GM12878 (cell line): ENCODE measurements at regions not wholly inside any gene's neighbourhood (a gene's known extent, or its start where the extent isn't known, plus 50 kb on each side); places are given as distances from the start of the nearest gene placed in this dataset.

Experiments
- ATAC-seq: fragments of 200-7000 bp; cut with Tn5 transposase; 3 replicates; pipeline ENCODE4 v1.9.1; 2020; ENCODE audit warnings: mild to moderate bottlenecking, moderate library complexity
- BruUV-seq: library from RNA; stranded (reverse); fragments of 400-500 nt; replicated peaks from 2 replicates; lab custom pipeline; 2021; lab: Mats Ljungman, UMichigan
- CTCF ChIA-PET: fragments of 300-600 bp; sonication (Branson Sonifier 250); formaldehyde crosslinking; extraction: SDS; loops from one replicate; lab custom pipeline; 2021; ENCODE audit warnings: inconsistent platforms; lab: Yijun Ruan, JAX
- POLR2A ChIA-PET: fragments of 350-600 bp; formaldehyde crosslinking; extraction: SDS; loops from one replicate; lab custom pipeline; 2021; ENCODE audit warnings: inconsistent platforms; lab: Charles Lee
- RAD21 ChIA-PET: fragments of 300-600 bp; sonication (Branson Sonifier 250); formaldehyde crosslinking; loops from one replicate; lab custom pipeline; 2023; ENCODE audit warnings: antibody characterized with exemption; ENCODE audit not compliant: unreplicated experiment; lab: Charles Lee
- SMC1A ChIA-PET: fragments of 300-600 bp; sonication (Branson Sonifier 250); formaldehyde crosslinking; loops from one replicate; lab custom pipeline; 2023; ENCODE audit not compliant: unreplicated experiment, uncharacterized antibody; lab: Charles Lee
- DNase-seq: peaks from one replicate; pipeline ENCODE4 v3.0.0-alpha.2; 2011; ENCODE audit warnings: low read depth, low spot score
- FAIRE-seq: peaks from 3 replicates; lab custom pipeline; 2011; peaks lifted over from hg19 to GRCh38; lab: Jason Lieb, UNC
- H2AFZ ChIP-seq: 2 replicates; pipeline ENCODE4 v1.6.0; 2011; ENCODE audit warnings: low read depth, low read length, control low read depth; ENCODE audit not compliant: control insufficient read depth
- H3K27ac ChIP-seq: 2 replicates; pipeline ENCODE4 v1.5.1; 2011; ENCODE audit warnings: control low read depth; ENCODE audit not compliant: control insufficient read depth, insufficient read depth
- H3K27me3 ChIP-seq, 2 experiments: replicated peaks in 1 of 2; 2 replicates each; pipeline versions ENCODE4 v1.6.0 to v1.6.1; 2011; ENCODE audit warnings: low read length in 1 of 2; ENCODE audit not compliant: control insufficient read depth in 2 of 2, insufficient read depth in 2 of 2
- H3K36me3 ChIP-seq, 2 experiments: 2 replicates each; pipeline ENCODE4 v1.5.1; 2011; ENCODE audit warnings: low read length in 1 of 2; ENCODE audit not compliant: control insufficient read depth in 2 of 2, insufficient read depth in 2 of 2
- H3K4me1 ChIP-seq: 2 replicates; pipeline ENCODE4 v1.6.1; 2011; ENCODE audit warnings: mild to moderate bottlenecking, low read length, moderate library complexity, mixed read lengths; ENCODE audit not compliant: control insufficient read depth, insufficient read depth
- H3K4me2 ChIP-seq: 2 replicates; pipeline ENCODE4 v1.6.0; 2011; ENCODE audit warnings: control low read depth; ENCODE audit not compliant: control insufficient read depth, insufficient read depth
- H3K4me3 ChIP-seq: fragments of 200-600 bp; sonication (generic); 2 replicates; pipeline ENCODE4 v1.5.1; 2016
- H3K79me2 ChIP-seq: 2 replicates; pipeline ENCODE4 v1.6.0; 2011; ENCODE audit warnings: low read length; ENCODE audit not compliant: control insufficient read depth, insufficient read depth
- H3K9ac ChIP-seq: 2 replicates; pipeline ENCODE4 v1.8.0; 2011; ENCODE audit warnings: low read length, control low read depth, mixed read lengths; ENCODE audit not compliant: control insufficient read depth, insufficient read depth
- H3K9me3 ChIP-seq: replicated peaks from 3 replicates; pipeline ENCODE4 v1.5.1; 2011; ENCODE audit warnings: mild to moderate bottlenecking, low read length; ENCODE audit not compliant: control insufficient read depth, insufficient read depth
- H4K20me1 ChIP-seq: 2 replicates; pipeline ENCODE4 v1.6.0; 2011; ENCODE audit not compliant: control insufficient read depth, insufficient read depth
- BRCA1 ChIP-seq: IDR thresholded peaks from 2 replicates; pipeline ENCODE4 v1.6.1; 2011; ENCODE audit warnings: low read depth, low read length, improper control_type of control experiment
- HCFC1 ChIP-seq: fragments of 150-350 bp; IDR thresholded peaks from 2 replicates; pipeline ENCODE4 v1.6.1; 2014; ENCODE audit warnings: low read length
- JUND ChIP-seq: IDR thresholded peaks from 2 replicates; pipeline ENCODE4 v1.6.1; 2012; ENCODE audit warnings: low read depth, mild to moderate bottlenecking, low read length, improper control_type of control experiment, moderate library complexity
- MEF2B ChIP-seq: fragments of 450-650 bp; IDR thresholded peaks from 2 replicates; pipeline ENCODE4 v1.6.1; 2018; ENCODE audit warnings: mild to moderate bottlenecking, moderate library complexity; ENCODE audit not compliant: partially characterized antibody, poor library complexity, severe bottlenecking
- SIX5 ChIP-seq: IDR thresholded peaks from 2 replicates; pipeline ENCODE4 v1.6.1; 2011; ENCODE audit warnings: mild to moderate bottlenecking, low read depth, low read length, moderate library complexity; ENCODE audit not compliant: severe bottlenecking
- SREBF2 ChIP-seq: IDR thresholded peaks from 2 replicates; pipeline ENCODE4 v1.6.1; 2012; ENCODE audit warnings: mild to moderate bottlenecking, low read length
- ZNF24 ChIP-seq: fragments of 450-650 bp; IDR thresholded peaks from 2 replicates; pipeline ENCODE4 v1.6.1; 2017; ENCODE audit warnings: antibody characterized with exemption, mild to moderate bottlenecking
- WGBS: methylation state at CpG from one replicate; pipeline ENCODE4 v1.1.6; 2016; ENCODE audit warnings: low lambda C conversion rate; ENCODE audit not compliant: insufficient replicate concordance, insufficient coverage; ENCODE audit errors: missing lambda C conversion rate; 5-methylcytosine and 5-hydroxymethylcytosine counted together
- in situ Hi-C: fragments of 300-500 bp; cut with MboI; formaldehyde crosslinking; loops from 9 replicates; pipeline ENCODE4 v1.14.3; 2018; ENCODE audit warnings: mixed read lengths
- intact Hi-C: fragments of 100-400 bp; cut with micrococcal nuclease; formaldehyde crosslinking; loops from one replicate; pipeline ENCODE4 v1.14.2; 2022; ENCODE audit not compliant: unreplicated experiment
- TF ChIP-seq, protein P1 (sequence below): fragments of 450-650 bp; formaldehyde crosslinking; IDR thresholded peaks from 2 replicates; pipeline ENCODE4 v1.4.0; 2022; ENCODE audit warnings: mild to moderate bottlenecking, moderate library complexity
- TF ChIP-seq, protein P2 (sequence below): fragments of 450-650 bp; formaldehyde crosslinking; IDR thresholded peaks from 2 replicates; pipeline ENCODE4 v1.5.0; 2022; ENCODE audit warnings: mild to moderate bottlenecking, missing genetic modification characterization

DNA sequence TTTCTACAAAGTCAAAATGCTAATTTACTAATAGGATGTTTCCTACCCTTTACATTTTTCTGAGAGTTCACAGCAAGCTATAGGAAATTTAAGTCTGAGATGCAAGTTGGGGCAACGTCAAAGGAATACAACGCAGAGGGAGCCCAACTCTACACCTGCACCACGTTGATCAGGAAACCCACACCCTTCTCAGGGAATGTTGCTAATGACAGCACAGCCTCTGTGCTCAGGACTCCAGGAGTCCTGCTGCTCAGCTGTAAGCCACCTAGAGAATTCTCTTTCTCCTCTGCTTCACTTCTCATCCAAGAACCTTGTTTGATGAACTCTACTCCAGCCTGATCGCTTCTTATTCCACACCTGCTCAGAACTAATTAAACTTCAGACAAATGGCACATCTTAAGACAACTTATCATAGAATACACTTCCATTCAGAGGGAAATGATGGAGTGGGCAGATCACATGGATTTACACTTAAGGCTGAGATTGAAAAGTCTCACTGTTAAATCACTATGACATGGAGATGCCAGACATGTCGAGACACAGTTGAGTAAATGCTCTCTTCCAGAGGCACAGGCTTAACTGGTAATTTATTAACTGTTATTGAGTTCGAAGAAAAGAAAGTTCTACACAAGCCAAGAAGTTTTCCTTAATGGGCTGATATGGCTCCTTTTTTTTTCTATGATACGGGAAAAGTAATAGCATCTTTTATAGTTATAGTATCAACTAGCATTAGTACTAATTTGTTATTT lies 811.6 kb upstream of the ARGLU1 start:
- WGBS = 27% methylated on average over 7 of the region's 7 CpGs
- no peak overlapping the region for H2AFZ ChIP-seq
- no peak overlapping the region for H3K27ac ChIP-seq
- DNase-seq (no peak), ATAC-seq (no peak), FAIRE-seq (no peak)
- ChIA-PET SMC1A (no interaction called here), RAD21 (no interaction called here), CTCF (no interaction called here), POLR2A (no interaction called here)
- H3K4me1 ChIP-seq = no peaks in the 10 kb centered on the region
- in situ Hi-C loops = no loop called here
- intact Hi-C loops = no loop called here
- TF ChIP-seq JUND (no peak), HCFC1 (no peak), SIX5 (no peak), SREBF2 (no peak), BRCA1 (no peak), ZNF24 (no peak), MEF2B (no peak)
- TF ChIP-seq, protein P1, sequence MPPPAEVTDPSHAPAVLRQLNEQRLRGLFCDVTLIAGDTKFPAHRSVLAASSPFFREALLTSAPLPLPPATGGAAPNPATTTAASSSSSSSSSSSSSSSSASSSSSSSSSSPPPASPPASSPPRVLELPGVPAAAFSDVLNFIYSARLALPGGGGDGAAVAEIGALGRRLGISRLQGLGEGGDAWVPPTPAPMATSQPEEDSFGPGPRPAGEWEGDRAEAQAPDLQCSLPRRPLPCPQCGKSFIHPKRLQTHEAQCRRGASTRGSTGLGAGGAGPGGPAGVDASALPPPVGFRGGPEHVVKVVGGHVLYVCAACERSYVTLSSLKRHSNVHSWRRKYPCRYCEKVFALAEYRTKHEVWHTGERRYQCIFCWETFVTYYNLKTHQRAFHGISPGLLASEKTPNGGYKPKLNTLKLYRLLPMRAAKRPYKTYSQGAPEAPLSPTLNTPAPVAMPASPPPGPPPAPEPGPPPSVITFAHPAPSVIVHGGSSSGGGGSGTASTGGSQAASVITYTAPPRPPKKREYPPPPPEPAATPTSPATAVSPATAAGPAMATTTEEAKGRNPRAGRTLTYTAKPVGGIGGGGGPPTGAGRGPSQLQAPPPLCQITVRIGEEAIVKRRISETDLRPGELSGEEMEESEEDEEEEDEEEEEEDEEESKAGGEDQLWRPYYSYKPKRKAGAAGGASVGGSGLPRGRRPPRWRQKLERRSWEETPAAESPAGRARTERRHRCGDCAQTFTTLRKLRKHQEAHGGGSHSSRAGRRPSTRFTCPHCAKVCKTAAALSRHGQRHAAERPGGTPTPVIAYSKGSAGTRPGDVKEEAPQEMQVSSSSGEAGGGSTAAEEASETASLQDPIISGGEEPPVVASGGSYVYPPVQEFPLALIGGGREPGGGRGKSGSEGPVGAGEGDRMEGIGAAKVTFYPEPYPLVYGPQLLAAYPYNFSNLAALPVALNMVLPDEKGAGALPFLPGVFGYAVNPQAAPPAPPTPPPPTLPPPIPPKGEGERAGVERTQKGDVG (CRISPR knock-in tag) = no peak
- TF ChIP-seq, protein P2, sequence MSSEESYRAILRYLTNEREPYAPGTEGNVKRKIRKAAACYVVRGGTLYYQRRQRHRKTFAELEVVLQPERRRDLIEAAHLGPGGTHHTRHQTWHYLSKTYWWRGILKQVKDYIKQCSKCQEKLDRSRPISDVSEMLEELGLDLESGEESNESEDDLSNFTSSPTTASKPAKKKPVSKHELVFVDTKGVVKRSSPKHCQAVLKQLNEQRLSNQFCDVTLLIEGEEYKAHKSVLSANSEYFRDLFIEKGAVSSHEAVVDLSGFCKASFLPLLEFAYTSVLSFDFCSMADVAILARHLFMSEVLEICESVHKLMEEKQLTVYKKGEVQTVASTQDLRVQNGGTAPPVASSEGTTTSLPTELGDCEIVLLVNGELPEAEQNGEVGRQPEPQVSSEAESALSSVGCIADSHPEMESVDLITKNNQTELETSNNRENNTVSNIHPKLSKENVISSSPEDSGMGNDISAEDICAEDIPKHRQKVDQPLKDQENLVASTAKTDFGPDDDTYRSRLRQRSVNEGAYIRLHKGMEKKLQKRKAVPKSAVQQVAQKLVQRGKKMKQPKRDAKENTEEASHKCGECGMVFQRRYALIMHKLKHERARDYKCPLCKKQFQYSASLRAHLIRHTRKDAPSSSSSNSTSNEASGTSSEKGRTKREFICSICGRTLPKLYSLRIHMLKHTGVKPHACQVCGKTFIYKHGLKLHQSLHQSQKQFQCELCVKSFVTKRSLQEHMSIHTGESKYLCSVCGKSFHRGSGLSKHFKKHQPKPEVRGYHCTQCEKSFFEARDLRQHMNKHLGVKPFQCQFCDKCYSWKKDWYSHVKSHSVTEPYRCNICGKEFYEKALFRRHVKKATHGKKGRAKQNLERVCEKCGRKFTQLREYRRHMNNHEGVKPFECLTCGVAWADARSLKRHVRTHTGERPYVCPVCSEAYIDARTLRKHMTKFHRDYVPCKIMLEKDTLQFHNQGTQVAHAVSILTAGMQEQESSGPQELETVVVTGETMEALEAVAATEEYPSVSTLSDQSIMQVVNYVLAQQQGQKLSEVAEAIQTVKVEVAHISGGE = no peak
- H3K36me3 ChIP-seq = no peaks in the 10 kb centered on the region
- H3K9ac ChIP-seq = no peak overlapping the region
- no peak overlapping the region for H3K4me2 ChIP-seq
- H3K79me2 ChIP-seq = no peaks in the 10 kb centered on the region
- no peaks in the 10 kb centered on the region for H4K20me1 ChIP-seq
- BruUV-seq = no TSS peak
- no peaks in the 10 kb centered on the region for H3K9me3 ChIP-seq
- no peak overlapping the region for H3K4me3 ChIP-seq
- H3K27me3 ChIP-seq = no peaks in the 10 kb centered on the region
